ENCODE measurements at regions not wholly inside any gene's neighbourhood (a gene's known extent, or its start where the extent isn't known, plus 50 kb on each side); places are given as distances from the start of the nearest gene placed in this dataset.
"Not testable (repeated sequence)": the region's sequence is repeated elsewhere in the genome, so short reads cannot be mapped to it uniquely, and the experiment has no call there.

DNA sequence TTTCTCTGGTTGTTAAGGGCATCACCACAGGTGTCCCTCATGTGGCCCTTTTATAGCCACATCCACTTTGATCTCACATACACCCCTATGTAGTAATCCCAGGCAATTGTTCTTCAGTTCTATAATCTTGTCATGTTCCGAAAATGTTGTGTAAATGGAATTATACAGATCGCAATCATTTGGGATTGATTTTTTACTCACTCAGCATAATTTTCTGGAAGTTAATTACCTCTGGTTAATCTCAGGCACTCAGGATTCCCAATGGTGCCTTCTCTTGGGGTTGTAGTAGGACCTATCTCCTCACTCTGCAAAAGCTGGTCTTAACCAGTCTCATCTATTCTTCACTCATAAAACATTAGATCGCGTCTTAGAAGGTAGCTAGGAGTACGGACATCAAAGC, 1549.6 kb upstream of the DDX18 start:
- TF ChIP-seq, protein P1, sequence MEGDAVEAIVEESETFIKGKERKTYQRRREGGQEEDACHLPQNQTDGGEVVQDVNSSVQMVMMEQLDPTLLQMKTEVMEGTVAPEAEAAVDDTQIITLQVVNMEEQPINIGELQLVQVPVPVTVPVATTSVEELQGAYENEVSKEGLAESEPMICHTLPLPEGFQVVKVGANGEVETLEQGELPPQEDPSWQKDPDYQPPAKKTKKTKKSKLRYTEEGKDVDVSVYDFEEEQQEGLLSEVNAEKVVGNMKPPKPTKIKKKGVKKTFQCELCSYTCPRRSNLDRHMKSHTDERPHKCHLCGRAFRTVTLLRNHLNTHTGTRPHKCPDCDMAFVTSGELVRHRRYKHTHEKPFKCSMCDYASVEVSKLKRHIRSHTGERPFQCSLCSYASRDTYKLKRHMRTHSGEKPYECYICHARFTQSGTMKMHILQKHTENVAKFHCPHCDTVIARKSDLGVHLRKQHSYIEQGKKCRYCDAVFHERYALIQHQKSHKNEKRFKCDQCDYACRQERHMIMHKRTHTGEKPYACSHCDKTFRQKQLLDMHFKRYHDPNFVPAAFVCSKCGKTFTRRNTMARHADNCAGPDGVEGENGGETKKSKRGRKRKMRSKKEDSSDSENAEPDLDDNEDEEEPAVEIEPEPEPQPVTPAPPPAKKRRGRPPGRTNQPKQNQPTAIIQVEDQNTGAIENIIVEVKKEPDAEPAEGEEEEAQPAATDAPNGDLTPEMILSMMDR (IDR thresholded peaks at IDR 0.05; ENCODE audit: insufficient read depth, missing control alignments), result no peak
- DNase-seq (ENCODE audit: insufficient read length, low spot score), result no peak
- FAIRE-seq, result no peak

DNA sequence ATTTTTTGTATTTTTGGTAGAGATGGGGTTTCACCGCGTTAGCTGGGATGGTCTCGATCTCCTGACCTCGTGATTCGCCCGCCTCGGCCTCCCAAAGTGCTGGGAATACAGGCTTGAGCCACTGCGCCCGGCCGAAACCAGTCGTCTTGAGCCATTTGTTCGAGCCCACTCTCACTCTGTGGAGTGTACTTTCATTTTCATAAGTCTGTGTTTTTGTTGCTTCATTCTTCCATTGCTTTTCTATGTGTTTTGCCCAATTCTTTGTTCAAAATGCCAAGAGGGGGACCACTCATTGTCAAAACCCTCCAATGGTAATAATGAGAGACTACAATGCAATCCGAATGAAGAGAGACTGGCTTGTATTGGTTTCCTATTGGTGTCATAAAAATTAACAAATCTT, 1545.5 kb upstream of the DDX18 start:
- FAIRE-seq, result no peak
- TF ChIP-seq, protein P1 (IDR thresholded peaks at IDR 0.05; ENCODE audit: insufficient read depth, missing control alignments), result no peak
- DNase-seq (ENCODE audit: insufficient read length, low spot score), result no peak

DNA sequence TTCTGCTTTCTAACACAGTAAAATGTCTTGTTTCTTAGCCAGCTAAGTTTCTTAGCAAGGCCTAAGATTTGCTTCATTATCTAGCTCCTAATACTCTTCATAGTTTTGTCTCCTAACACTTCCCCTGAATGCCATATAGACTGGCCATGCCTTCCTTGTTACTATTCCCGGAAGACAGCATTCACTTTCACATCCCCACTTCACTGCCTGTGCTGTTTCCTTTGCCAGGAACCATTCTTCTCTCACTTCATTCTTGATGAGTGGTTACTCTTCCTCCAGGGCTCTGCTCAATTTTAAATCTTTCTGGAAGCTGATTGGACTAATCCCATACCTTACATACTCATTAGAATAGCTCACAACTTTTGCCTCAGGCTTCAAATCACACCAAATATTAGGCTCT, 1510.2 kb upstream of the DDX18 start:
- DNase-seq (ENCODE audit: insufficient read length, low spot score), result no peak
- no peak for FAIRE-seq
- TF ChIP-seq, protein P1 (IDR thresholded peaks at IDR 0.05; ENCODE audit: insufficient read depth, missing control alignments), result no peak

DNA sequence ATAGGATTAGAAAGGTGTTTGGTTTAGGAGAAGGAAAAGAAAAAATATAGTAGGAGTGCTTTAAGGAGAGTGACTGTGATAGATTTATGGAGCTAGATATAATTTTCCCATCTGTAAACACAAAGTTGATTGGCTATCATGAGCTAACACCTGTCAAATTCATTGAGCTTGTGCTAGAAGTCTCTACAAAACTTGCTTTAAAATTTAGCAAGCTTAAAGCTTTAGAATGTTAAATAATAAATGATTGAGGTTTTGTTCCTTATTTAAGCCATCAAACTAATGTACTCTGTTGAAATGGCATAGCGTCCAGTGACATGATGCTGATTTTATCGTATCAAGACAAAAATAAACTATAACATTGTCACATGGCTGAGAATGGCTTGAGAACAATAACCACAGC, 1497.4 kb upstream of the DDX18 start:
- FAIRE-seq, result no peak
- TF ChIP-seq, protein P1 (IDR thresholded peaks at IDR 0.05; ENCODE audit: insufficient read depth, missing control alignments), result no peak
- no peak for DNase-seq (ENCODE audit: insufficient read length, low spot score)

DNA sequence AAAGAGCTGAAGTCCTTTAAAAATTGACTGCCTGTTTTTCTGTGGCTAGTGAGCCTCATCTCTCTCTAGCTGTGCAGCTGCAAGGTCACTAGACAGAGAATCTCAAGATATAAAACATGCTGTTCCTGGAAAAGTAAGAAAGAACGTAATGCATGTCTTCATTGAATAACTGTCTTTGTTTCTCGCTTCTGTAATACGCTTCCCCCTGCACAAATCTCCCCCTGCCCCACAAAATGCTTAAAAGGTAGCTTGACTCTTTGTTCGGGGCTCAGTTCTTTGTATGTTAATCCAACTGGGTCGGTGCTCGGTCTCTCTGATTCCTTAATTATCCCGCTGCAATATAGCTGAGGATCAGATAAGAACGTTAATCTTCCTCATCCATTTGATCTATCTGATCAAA, 1495.9 kb upstream of the DDX18 start:
- FAIRE-seq; DNase-seq (ENCODE audit: insufficient read length, low spot score): not testable (repeated sequence)

DNA sequence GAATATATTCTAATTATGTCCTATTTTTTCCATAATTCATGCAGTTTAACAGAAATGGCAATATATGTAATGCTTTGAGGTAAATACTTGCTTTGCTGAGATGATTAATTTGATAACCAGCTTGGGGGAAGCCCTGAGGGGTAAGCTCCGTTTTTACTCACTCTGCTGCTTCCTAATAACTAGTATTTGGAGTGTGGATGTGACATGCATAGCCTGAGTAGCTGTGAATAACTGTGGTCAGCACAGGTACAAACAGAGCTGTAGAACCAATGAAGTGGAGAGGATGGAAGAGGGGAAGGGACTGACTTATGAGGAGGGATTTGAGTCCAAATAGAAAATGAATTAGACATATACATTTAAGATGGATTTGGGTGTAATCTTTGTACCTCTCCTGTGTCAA, 1495.5 kb upstream of the DDX18 start:
- TF ChIP-seq, protein P1 (IDR thresholded peaks at IDR 0.05; ENCODE audit: insufficient read depth, missing control alignments), result no peak
- DNase-seq (ENCODE audit: insufficient read length, low spot score) (no peak), FAIRE-seq (no peak)

DNA sequence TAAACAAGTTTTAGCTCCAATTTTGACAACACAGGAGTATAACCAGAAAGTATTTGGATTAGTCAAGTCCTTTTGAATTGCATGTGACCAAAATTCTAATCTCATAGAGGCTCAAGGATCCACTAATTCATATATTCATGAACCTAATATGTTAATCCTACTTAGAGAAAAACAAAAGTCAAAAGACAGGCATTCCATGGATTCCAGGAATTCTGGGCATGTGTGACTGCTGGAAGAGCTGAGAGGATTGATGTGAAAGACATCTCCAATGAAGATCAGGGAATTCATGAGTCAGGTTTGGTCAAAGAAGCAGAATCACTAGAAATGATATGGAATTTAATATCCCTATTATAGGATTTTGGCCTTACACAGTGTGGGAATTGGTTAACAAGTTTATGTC, 1494.6 kb upstream of the DDX18 start:
- DNase-seq (ENCODE audit: insufficient read length, low spot score), result no peak
- TF ChIP-seq, protein P1 (IDR thresholded peaks at IDR 0.05; ENCODE audit: insufficient read depth, missing control alignments), result no peak
- no peak for FAIRE-seq

DNA sequence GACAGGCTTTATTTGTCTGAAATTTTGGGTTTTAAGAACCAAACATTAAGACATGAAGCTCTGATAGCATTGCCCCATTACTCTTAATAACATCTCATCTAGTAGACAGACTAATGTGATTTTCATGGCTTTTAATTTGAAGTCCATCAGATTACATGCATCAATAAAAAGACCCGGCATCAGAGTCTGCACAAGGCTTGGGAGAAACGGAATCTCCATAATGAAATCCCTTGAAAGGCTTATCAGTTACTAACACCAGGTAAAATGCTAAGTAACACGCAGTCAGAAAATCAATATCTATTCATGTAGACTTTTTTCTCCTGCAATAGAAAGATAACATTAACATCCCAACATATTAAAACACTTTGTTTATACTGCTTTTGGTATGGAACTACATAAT, 1485.2 kb upstream of the DDX18 start:
- TF ChIP-seq, protein P1 (IDR thresholded peaks at IDR 0.05; ENCODE audit: insufficient read depth, missing control alignments), result no peak
- no peak for FAIRE-seq
- no peak for DNase-seq (ENCODE audit: insufficient read length, low spot score)
